Effector CD8-positive, alpha-beta T cell (primary cell): ENCODE measurements at regions not wholly inside any gene's neighbourhood (a gene's known extent, or its start where the extent isn't known, plus 50 kb on each side); places are given as distances from the start of the nearest gene placed in this dataset.

Source experiments
- DNase-seq: peaks from one replicate; lab custom pipeline; 2025; lab: John Stamatoyannopoulos, UW

DNA sequence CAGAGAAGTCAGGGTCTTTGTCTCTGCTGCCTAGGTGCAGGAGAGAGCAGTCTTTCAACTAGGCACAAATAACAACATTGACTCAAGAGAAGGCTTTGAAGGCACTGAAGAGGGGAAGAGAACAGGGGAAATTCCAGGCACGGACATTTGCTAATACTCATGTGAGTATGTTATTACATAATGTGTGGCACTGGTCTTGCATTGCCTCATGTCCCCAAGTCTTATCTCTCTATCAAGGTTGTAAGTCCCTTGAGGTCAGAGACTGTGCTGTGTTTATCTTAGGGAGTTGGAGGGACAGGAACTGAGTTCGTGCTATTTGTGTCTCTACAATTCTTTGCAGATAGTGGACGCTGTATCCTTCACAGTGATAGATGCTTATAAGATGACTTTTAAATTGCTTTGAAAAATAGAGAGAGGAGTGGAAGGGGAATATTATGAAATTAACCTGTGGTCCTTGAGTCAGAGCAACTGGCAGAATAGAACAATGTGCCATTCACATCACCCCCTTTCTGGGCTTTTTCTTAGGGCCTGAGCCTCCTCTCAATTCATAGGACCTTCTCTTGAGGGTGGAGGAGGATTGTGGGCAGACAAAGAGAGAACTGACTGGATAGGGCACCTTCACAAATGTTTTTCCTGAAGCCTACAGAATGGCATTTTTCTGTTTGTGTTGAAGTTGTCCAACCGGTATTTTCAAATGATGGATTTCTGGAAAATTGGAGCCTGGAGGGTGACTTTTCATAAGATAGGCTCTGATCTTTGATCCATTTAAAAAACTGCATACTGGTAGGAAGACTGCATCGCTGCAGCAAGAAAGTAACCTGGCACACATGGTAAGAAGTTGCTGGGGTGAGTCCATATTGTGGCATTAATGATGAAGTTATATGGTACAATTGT lies 96.6 kb upstream of the CXCR4 start:
- no peak for DNase-seq

DNA sequence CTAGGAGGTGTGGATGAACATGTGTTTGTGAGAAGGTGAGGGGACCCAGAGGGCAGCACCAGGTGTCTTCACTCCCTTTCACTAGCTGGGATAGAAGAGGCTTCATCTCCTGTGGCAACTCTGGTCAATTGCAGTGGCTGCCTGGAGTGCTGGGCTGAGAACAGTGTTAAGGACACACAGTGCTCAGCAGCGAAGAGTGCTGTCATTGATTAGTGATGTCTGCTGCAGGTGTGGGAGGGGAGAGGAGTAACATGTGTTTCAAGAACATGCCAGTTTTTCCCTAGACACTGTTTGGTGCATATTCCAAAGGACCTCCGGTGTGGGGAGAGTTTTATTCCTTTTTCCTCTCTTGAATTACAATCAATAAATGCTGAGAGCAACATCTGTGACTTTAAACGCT lies 95.9 kb upstream of the CXCR4 start:
- DNase-seq, result no peak

DNA sequence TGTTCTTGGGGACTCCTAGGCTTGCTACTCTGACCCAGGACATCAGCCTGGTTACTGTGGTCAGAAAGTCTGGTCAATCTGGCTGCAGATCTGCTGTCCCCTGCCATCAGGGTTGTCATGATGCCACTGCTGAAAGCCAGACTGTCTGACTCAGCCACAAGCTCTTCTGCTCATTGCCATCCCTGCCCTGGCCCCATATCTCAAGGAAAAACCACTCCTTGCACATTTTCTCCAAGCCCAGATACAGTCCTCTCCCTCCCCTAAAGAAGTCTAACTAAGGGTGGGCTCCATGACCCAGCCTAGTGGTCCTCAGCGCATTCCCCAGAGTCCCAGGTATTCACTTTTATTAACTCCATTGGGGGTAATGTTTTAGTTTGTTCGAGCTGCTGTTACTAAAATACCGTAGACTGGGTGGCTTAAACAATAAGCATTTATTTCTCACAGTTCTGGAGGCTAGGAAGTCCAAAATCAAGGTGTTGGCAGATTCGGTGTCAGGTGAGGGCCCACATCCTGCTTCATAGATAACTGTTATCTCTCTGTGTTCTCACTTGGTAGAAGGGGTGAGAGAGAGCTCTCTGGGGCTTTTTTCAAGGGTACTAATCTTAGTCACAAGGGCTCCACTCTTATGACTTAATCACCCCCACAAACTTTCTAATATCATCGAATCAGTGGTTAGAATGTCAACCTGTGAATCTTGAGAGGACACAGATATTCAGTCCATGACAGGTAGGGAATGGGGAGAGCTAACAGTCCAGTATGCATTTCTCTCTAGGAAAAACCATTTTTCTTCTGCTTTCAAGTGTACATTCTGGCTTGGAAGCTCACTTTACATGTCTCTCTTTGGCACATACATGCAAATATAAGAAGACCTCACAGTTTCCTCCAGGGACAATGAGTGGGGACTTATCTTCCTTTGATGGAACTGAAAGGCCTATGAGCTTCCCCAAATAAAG lies 94.8 kb upstream of the CXCR4 start:
- no peak for DNase-seq

DNA sequence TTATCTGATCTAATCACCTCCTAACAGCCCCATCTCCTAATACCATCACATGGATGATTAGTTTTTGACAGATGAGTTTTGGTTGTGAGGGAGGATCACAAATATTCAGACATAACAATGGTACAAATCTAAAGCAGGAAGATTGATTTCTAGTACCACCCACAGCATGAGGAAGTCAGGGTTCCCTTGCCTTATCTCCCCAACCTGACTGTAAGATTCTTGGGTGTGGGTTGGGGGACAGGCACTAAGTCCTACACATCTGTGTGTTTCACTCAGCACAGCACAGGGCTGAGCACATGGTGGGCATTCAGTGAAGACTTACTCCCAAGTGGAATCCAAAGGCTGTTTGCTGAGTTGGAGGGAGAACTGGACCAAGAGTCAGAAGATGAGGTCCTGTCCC lies 93.8 kb upstream of the CXCR4 start:
- DNase-seq, result no peak

DNA sequence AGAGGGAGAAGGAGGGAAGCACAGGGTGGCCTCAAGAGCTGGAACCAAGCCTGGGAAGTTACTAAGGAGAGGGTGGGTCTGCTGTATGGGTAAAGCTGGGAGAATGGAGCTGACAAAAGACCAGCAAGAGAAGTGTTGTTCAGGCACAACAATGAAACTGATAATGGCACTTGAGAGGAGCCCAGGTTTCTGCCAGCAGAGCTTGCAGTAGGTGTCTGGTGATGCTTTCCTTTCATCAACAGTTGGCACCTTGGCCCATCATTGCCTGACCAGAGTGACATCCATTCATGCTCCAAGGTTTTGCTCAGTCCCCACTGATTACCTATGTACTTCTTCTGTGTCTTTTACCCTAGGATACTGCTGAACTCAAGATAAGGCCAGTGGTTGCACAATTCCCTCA lies 92.9 kb upstream of the CXCR4 start:
- no peak for DNase-seq

DNA sequence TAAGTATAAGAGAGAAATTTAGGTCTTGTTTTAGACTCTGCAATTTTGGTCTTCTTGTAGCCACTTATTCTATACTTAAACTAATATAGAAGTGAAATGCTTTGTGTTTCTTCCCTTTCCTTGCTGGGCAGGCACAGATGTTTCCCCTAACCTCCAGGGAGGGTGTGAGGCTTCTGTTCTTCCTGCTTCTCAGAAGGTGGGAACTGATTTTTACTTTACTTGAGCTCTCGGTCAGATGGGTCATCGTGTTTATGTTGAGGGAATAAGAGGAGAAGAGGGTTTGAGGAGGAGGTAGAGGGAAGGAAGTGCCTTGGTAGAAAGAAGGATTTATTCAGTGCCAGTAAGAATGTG lies 92.5 kb upstream of the CXCR4 start:
- DNase-seq, result no peak

DNA sequence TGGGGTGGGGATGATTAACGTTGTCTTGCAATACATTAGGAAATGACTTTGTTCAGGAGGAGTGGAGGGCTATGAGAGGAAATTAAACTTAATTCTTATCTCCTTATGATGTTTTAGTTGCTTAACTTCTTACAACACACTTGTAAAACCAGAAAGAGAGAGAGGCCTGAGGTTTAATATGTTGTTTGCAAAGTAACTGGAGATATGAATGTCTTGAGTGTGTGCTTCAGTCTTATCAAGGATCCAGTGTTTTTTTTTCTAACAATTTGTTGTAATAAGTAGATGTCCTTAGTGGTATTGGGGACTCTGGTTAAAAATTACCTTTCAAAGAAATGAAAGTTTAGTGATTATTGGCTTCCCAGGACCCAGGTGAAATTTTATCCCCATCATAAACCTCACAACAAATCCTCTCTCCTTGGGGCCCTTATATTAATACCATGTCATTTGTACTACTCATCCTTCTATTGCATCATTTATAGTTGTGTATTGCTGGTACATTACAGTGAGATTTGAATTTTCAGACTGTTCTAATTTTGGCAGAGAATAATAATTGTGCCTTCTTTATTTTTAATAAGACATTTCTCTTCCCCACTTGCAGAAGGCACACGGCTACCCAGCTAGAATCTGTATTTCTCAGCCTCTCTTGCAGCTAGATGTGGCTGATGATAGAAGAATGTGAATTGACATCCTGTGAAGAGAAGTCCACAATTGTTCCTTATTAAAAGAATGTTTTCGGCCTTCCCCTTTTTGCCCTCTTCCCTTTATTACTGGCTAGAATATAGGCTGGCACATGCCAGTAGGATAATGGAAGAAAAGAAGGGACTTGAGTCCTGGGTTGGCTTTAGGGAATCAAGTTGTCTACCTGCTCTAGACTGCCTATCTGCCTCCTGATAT lies 91.9 kb upstream of the CXCR4 start:
- DNase-seq, result no peak

DNA sequence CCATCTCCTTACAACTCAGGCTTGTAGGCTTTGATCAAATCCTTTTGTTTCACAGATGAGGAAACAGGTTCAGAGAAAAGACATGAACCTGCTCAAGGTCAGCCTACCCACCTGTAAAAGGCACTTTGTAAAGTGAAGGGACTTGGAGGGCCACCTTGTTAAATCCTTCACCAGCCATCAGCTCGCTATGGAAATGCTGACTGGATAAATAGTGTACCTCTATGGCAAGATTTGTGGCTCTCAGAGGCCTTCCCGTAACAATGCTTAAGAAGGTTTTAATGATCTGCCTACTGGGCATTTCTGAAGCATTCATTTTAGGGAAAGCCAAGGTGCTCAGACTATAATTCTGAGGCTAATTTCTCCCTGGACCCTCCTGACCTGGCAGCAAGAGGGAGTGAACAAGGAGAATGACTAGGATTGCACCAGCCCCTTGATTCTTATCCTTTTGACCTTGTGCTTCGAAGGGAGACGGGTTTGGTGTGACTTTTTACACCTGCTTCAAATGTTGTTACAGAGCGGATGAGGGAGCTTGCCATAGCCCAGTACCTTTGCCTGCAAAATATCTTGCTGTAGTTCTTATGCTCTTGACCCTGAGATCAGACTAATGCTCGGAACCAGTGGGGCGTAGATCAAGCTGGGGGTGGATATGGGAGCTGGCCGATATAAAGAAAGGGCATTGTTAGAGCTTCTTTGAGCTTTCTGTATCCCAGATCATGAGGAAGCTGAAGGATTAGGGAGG lies 90.9 kb upstream of the CXCR4 start:
- no peak for DNase-seq

DNA sequence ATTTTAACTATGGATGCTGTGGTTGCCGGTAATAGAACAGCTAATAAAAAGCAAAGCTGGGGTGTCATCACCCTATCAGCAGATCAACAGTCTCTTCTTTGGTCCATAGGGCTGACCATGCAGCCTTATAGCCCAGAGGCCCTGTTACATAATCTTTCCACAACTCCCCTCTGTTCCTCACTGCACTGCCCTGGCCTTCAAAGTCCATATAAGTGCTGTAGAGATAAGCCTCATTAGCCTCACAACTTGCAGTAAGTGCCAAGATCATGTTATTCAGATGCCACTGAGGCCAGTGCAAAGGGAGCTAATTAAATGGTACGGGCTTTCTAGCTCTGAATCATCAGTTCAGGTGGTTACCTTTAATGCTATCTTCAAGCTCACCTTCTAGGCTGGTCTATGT lies 89.7 kb upstream of the CXCR4 start:
- DNase-seq, result no peak

DNA sequence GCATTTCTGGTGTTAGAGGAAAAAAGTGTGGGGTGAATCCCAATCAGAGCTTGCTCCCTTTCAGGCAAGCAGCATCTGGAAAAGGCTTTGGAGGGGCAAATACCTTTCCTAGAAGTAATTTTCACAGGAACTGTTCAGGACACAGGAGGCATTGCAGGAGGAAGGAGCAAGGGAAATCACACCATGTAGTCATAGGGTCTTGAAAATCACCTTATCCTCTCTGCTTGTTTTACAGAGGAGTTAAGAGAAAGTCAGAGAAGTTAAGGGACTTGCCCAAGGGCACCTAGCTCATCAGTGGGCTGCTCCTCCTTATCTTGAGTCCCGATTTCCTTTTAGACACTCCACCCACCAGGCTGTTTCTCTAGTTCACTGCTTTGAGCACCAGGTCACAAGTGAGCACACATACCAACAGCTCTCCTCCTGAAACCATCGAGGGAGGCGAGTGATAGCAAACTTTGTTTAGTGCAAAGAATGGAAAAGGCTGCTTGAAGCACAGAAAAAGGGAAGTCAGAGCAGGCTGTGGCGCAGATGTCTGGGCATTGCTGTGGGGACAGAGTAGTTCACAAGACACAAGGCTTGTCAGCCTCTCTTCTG lies 89.2 kb upstream of the CXCR4 start:
- DNase-seq, result no peak

DNA sequence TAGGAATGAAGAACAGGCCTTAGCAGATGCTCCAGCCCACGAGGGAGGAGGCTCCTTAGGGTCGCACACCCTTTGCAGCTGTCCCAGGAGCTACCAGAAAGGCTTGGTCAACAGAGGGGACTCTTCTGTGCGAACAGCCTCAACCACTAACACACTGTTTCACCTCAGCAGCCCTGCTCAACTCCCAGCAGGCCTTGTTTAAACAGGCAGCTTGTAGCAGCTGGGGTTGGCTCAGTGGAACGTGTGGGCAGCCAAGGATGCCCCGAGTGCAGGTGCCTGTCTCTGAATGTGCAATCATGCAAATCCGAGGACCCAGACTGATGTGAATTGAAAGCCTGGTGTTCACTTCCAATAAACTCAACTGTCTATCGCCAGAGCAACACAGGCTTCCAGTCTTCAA lies 88.7 kb upstream of the CXCR4 start:
- DNase-seq, result no peak

DNA sequence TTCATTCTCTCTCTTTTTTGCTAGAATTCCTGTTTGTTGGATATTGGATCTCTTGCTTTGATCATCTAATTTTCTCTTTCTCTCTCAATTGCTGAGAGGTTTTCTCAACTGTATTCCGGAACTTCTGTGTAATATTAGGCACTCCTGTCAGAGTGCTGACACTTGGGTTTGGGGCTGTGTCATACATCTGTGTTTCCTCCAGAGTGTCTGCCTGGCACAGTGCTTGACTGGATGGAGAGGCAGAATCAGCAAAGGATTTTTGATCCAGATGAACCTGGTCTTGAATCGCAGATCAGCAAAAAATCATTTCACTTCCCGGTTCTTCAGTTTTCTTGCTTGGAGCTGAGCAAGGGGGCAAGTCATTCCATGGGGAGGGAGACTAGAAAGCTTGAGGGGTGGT lies 87.7 kb upstream of the CXCR4 start:
- DNase-seq, result no peak

DNA sequence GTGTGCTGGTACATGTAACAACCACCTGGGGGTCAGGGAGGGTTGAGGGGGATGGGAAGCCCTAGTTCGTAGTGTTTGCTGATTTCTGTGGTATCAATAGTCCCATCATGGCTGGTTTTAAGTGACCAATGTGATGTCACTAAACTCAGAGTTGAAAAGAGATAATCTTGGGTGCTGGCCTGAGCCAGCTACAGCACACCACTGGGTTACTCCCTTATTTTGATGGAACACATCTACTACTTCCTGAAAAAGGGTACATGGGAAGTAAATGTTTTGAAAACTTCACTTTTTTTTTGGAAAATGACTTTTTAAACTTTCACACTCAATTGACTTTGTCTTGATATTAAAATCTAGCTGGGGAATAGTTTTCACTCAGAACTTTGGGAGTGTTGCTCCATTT lies 87.0 kb upstream of the CXCR4 start:
- DNase-seq, result no peak

DNA sequence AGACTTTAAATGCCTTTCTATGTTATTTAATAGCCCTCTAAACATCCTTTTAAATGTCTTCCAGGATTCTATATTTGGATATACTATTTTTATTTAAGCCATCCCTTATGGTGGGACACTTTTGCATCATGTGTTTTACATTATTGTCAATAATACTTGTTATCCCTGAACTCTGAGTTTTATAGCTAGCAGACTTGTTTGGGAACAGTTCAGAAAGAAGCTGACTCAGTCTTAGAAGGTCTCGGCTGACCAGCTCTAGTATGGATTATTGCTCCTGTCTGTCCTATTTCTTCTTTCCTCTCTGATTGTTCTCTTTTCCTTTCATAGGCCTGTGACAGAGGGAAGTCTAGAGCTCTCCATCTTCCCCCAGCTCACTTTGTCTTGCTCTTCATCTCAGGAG lies 77.3 kb upstream of the CXCR4 start:
- DNase-seq, result no peak

DNA sequence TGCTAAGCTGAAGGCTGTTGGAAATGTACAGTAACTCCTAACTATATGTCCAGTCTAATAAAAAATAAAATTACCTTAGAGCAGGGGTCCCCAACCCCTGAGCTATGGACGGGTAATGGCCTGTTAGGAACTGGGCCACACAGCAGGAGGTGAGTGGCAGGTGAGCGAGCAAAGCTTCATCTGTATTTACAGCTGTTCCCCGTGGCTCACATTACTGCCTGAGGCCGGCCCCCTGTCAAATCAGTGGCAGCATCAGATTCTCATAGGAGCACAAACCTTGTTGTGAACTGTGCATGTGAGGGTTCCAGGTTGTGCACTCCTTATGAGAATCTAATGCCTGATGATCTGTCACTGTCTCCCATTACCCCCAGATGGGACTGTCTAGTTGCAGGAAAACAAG lies 73.1 kb upstream of the CXCR4 start:
- no peak for DNase-seq

DNA sequence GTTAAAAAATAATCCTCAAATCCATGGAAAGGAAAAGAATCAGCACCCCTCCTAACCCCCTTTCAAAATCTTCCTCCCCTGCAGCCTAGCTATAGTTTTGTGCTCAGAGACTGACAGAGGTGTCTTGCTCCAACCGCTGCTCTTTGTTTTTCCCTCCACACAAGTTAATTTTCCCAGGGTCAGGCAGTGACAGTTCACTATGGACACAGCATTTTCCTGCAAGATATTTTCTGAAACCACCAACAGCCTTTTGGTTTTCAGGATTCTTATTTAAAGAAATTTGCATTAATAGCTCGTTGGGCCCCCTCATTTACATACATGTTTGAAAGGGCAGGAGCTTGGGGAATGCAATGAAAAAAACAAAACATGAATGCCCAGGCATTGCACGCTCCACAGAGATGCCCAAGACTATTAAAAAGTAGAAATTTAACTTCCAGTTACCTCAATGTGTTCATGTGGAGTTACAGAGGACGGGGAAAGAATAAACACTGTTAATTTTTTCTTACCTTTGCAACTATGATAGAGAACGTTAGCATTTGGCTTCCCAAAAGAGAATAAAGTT lies 71.4 kb upstream of the CXCR4 start:
- DNase-seq, result no peak

DNA sequence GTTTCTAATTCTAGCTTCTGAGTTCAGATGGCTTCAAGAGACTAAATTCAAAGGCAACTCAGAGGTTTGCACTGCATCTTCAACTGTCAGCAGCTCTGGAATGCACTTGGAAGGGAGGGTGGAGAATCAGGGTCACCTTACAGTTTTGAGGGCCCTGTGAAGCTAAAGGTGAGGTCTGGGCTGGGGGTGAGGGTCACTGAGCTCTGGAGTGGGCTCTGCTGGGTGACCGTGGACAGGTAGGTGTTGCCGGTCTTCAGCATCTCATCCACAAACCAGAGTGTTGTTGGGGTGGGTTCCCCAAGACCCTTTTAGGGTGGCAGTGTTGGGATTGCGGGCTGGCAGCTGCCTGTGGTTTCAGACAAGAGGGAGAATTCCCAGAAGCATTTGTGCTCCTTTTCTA lies 70.1 kb upstream of the CXCR4 start:
- DNase-seq, result no peak

DNA sequence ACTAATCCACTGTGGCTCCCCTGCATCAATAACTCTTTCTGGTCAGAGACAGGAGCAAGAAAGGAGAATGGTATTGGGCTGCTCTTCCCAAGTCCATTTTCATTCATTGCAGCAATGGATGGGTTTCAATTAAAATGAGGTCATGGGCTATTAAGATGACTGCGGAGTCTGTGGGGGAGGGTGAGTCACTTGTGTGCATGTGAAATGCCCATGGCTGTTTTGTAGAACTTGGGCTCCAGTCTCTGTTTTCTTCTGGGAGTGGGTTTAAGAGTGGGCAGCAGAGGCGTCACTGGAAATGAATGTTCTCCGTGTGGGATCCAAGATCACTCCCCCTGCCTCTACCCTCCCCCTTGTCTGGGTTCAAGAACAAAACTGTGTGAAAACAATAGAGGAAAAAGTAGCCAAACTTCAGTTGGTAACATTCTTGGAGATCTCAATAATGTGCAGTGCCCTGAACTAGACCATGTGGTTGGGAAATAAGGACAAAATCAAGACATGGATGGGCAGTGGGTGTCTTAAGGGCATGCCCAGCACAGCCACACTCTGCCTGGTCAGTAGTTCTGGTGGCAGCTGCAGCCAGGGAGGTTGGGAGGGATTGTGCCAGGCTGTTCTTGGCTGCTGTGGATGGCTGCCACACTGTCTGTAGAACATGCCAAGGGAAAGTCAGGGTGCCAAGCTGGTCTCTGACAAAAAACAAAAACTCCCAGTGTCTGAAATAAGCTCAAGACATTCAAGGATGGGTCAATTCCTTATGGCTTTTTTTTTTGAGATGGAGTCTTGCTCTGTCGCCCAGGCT lies 68.2 kb upstream of the CXCR4 start:
- no peak for DNase-seq

DNA sequence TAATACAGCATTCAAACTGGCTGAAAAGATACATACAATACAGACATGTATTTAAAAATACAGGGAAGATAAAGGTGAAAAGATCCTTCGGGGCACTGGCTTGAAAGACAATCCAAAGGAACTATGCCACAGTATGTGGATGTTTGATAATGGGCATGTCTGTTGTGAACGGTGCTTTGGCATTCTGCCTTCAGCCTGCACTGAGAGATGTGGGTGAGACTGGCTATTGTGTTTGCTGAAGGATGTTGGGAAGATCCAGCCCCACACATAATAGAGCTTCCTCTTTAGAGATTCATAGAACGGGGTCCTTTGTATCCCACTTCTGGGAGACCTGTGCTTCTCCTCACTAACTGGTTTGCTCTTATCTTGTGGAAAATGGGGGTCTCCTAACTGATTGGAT lies 65.1 kb upstream of the CXCR4 start:
- DNase-seq, result no peak

DNA sequence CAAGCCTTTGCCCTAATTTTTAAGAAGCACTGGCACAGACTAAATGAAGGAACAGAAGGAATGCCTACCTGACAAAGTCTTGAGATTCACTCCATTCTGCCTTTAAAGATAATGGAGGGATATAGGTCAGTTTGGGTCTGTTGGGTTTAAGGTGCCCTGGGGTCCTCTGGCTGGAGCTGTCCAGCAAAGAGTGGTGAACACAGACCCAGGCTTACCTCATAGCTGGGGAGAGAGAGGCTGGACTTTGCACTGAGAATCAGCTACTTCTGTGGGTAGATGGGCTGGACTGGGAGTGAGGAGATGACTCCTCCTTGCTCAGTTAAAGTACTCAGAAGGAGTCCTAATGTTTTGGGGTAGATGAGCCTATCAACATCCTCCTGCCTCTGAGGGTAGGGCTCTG lies 64.4 kb upstream of the CXCR4 start:
- no peak for DNase-seq
